HEK293 (cell line): ENCODE measurements at regions not wholly inside any gene's neighbourhood (a gene's known extent, or its start where the extent isn't known, plus 50 kb on each side); places are given as distances from the start of the nearest gene placed in this dataset.

Experiments used
- BCL11A ChIP-seq: fragments of 450-650 bp; formaldehyde crosslinking; IDR thresholded peaks from 2 replicates; pipeline ENCODE4 v1.5.1; 2016; ENCODE audit warnings: low read depth, missing biosample characterization, missing genetic modification characterization
- ZBTB7A ChIP-seq: fragments of 450-650 bp; formaldehyde crosslinking; IDR thresholded peaks from 2 replicates; pipeline ENCODE4 v1.5.1; 2016; ENCODE audit warnings: low read depth, missing biosample characterization, missing genetic modification characterization
- ZNF521 ChIP-seq: fragments of 450-650 bp; formaldehyde crosslinking; IDR thresholded peaks from 2 replicates; pipeline ENCODE4 v1.5.1; 2017; ENCODE audit warnings: missing biosample characterization, mild to moderate bottlenecking, missing genetic modification characterization
- TF ChIP-seq, protein P1 (sequence below): fragments of 450-650 bp; formaldehyde crosslinking; IDR thresholded peaks from 2 replicates; pipeline ENCODE4 v1.5.1; 2016; ENCODE audit warnings: missing biosample characterization, missing genetic modification characterization

DNA sequence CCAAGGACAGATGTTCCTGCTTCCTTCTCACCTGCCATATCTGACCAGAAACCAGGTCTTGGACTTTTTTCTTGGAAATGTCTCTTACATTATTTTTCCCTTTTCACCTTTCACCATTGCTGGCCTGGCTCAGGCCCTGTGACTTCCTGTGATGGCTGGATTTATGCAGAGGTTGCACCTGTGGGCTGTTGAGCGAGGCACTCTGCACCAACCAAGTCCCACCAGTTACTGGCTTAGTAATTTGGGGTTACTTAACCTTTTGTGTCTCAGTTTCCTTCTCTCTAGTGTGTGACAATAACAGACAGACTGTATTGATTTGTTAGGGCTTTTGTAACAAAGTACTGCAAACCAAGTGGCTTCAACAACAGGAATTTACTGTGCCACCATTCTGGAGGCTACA, 110.0 kb downstream of the INSIG2 start:
- TF ChIP-seq, protein P1, sequence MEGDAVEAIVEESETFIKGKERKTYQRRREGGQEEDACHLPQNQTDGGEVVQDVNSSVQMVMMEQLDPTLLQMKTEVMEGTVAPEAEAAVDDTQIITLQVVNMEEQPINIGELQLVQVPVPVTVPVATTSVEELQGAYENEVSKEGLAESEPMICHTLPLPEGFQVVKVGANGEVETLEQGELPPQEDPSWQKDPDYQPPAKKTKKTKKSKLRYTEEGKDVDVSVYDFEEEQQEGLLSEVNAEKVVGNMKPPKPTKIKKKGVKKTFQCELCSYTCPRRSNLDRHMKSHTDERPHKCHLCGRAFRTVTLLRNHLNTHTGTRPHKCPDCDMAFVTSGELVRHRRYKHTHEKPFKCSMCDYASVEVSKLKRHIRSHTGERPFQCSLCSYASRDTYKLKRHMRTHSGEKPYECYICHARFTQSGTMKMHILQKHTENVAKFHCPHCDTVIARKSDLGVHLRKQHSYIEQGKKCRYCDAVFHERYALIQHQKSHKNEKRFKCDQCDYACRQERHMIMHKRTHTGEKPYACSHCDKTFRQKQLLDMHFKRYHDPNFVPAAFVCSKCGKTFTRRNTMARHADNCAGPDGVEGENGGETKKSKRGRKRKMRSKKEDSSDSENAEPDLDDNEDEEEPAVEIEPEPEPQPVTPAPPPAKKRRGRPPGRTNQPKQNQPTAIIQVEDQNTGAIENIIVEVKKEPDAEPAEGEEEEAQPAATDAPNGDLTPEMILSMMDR (tag by site-specific recombination), result no peak
- no peak for TF ChIP-seq ZNF521 (tag by site-specific recombination)
- TF ChIP-seq BCL11A (tag by site-specific recombination), result no peak
- TF ChIP-seq ZBTB7A (tag by site-specific recombination), result no peak
